Vagina (tissue), 2 donors: ENCODE measurements at regions not wholly inside any gene's neighbourhood (a gene's known extent, or its start where the extent isn't known, plus 50 kb on each side); places are given as distances from the start of the nearest gene placed in this dataset.

Source experiments
- CTCF ChIP-seq, 3 experiments: fragments of 450-650 bp in 2 of 3; fragments of 200-600 bp in 1 of 3; sonication (generic) in 1 of 3; IDR thresholded peaks; one replicate each; pipeline ENCODE4 v1.5.1; 2017 to 2019; ENCODE audit warnings: antibody characterized with exemption in 3 of 3, mild to moderate bottlenecking in 2 of 3, moderate library complexity in 2 of 3
- POLR2A ChIP-seq, 2 donors: fragments of 450-650 bp; IDR thresholded peaks; one replicate each; pipeline ENCODE4 v1.6.1; 2017; ENCODE audit warnings: antibody characterized with exemption in 2 of 2, mild to moderate bottlenecking in 2 of 2, moderate library complexity in 2 of 2

DNA sequence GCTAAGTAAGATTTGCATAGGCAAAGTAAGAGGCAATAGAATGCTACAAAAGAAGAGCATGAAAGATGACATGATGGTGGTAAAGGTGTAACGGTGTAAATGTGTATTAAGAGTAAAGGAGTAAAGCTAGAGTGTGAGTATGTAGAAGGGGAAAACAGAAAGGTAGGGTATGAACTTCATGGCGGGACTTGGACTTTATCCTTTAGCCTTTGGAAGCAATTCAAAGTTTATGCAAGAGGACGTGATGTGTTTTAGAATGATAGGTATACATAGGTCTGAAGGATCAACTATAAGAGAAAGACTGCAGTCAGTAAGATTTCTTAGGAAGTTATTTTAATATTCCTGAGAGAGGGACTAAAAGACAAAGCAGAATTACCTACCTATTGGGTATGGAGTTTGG, 358.0 kb upstream of the FAT3 start:
- TF ChIP-seq CTCF (IDR thresholded peaks at IDR 0.05) (no peak), POLR2A (IDR thresholded peaks at IDR 0.05) (no peak)
